ENCODE measurements at regions not wholly inside any gene's neighbourhood (a gene's known extent, or its start where the extent isn't known, plus 50 kb on each side); places are given as distances from the start of the nearest gene placed in this dataset.
"Not testable (repeated sequence)": the region's sequence is repeated elsewhere in the genome, so short reads cannot be mapped to it uniquely, and the experiment has no call there.

GRCh38 chr1:196160066-196160795 is 448.0 kb downstream of the KCNT2 start:
- no peak overlapping the region for H3K4me3 ChIP-seq (ENCODE audit: low read depth, low read length)
- TF ChIP-seq CTCF (IDR thresholded peaks at IDR 0.05; ENCODE audit: insufficient read depth, low read depth, low read length): no peak
- peak; percentile 4 for DNase-seq (ENCODE audit: low read depth)

GRCh38 chr1:196155586-196155985 is 452.7 kb downstream of the KCNT2 start:
- DNase-seq (ENCODE audit: low read depth): no peak
- no peak overlapping the region for H3K4me3 ChIP-seq (ENCODE audit: low read depth, low read length)
- TF ChIP-seq CTCF (IDR thresholded peaks at IDR 0.05; ENCODE audit: insufficient read depth, low read depth, low read length): no peak

- no peak for TF ChIP-seq CTCF (IDR thresholded peaks at IDR 0.05; ENCODE audit: insufficient read depth, low read depth, low read length)
- no peak for DNase-seq (ENCODE audit: low read depth)
- no peak overlapping the region for H3K4me3 ChIP-seq (ENCODE audit: low read depth, low read length)
Observed at GRCh38 chr1:196152975-196153374, 455.3 kb downstream of the KCNT2 start.

GRCh38 chr1:196152086-196152485 is 456.2 kb downstream of the KCNT2 start:
- no peak overlapping the region for H3K4me3 ChIP-seq (ENCODE audit: low read depth, low read length)
- TF ChIP-seq CTCF (IDR thresholded peaks at IDR 0.05; ENCODE audit: insufficient read depth, low read depth, low read length): no peak
- DNase-seq (ENCODE audit: low read depth): no peak

- no peak overlapping the region for H3K4me3 ChIP-seq (ENCODE audit: low read depth, low read length)
- TF ChIP-seq CTCF (IDR thresholded peaks at IDR 0.05; ENCODE audit: insufficient read depth, low read depth, low read length): peak; percentile 38
- peak; percentile 28 for DNase-seq (ENCODE audit: low read depth)
Observed at GRCh38 chr1:196148367-196148970, 459.8 kb downstream of the KCNT2 start.

- DNase-seq (ENCODE audit: low read depth): no peak
- TF ChIP-seq CTCF (IDR thresholded peaks at IDR 0.05; ENCODE audit: insufficient read depth, low read depth, low read length): no peak
- H3K4me3 ChIP-seq (ENCODE audit: low read depth, low read length): no peak overlapping the region
Observed at GRCh38 chr1:196147530-196147929, 460.7 kb downstream of the KCNT2 start.

GRCh38 chr1:196145151-196145550 is 463.1 kb downstream of the KCNT2 start:
- not testable (repeated sequence) for DNase-seq (ENCODE audit: low read depth); H3K4me3 ChIP-seq (ENCODE audit: low read depth, low read length)

All from fibroblast of villous mesenchyme (primary cell).